ENCODE measurements at regions not wholly inside any gene's neighbourhood (a gene's known extent, or its start where the extent isn't known, plus 50 kb on each side); places are given as distances from the start of the nearest gene placed in this dataset.

GRCh38 chr7:113004726-113005454 lies 81.7 kb downstream of the GPR85 start:
- Histone ChIP-seq H3K36me3 (ENCODE audit: low read length) (no peaks in the 10 kb centered on the region), H3K4me2 (ENCODE audit: low read depth, low read length, poor library complexity, severe bottlenecking) (no peak overlapping the region), H3K9me3 (ENCODE audit: insufficient read depth, low read length) (no peaks in the 10 kb centered on the region), H3K27me3 (ENCODE audit: low read length) (no peaks in the 10 kb centered on the region), H3K9me2 (replicated peaks; ENCODE audit: insufficient read depth, low read length) (no peaks in the 10 kb centered on the region), H3K27ac (ENCODE audit: low read depth, low read length) (no peak overlapping the region), H2AFZ (ENCODE audit: low read depth, low read length, severe bottlenecking) (no peak overlapping the region), H4K20me1 (ENCODE audit: low read depth, low read length) (no peaks in the 10 kb centered on the region), H3F3A (ENCODE audit: insufficient read depth) (no peaks in the 10 kb centered on the region), H3K79me2 (ENCODE audit: insufficient read depth, low read length) (no peaks in the 10 kb centered on the region), H3K4me3 (ENCODE audit: insufficient read depth, low read length, poor library complexity, severe bottlenecking) (no peak overlapping the region), H3K9ac (ENCODE audit: low read length) (no peak overlapping the region)
- TF ChIP-seq, protein P1, sequence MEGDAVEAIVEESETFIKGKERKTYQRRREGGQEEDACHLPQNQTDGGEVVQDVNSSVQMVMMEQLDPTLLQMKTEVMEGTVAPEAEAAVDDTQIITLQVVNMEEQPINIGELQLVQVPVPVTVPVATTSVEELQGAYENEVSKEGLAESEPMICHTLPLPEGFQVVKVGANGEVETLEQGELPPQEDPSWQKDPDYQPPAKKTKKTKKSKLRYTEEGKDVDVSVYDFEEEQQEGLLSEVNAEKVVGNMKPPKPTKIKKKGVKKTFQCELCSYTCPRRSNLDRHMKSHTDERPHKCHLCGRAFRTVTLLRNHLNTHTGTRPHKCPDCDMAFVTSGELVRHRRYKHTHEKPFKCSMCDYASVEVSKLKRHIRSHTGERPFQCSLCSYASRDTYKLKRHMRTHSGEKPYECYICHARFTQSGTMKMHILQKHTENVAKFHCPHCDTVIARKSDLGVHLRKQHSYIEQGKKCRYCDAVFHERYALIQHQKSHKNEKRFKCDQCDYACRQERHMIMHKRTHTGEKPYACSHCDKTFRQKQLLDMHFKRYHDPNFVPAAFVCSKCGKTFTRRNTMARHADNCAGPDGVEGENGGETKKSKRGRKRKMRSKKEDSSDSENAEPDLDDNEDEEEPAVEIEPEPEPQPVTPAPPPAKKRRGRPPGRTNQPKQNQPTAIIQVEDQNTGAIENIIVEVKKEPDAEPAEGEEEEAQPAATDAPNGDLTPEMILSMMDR (IDR thresholded peaks at IDR 0.05; ENCODE audit: insufficient read depth, low read length, poor library complexity, severe bottlenecking), result no peak
- TF ChIP-seq EZH2phosphoT487 (conservative IDR thresholded peaks at IDR 0.05; ENCODE audit: low read length), result no peak

GRCh38 chr7:113000316-113001020 lies 86.2 kb downstream of the GPR85 start:
- Histone ChIP-seq H3K4me3 (ENCODE audit: insufficient read depth, low read length, poor library complexity, severe bottlenecking) (no peak overlapping the region), H3K79me2 (ENCODE audit: insufficient read depth, low read length) (no peaks in the 10 kb centered on the region), H3K27ac (ENCODE audit: low read depth, low read length) (no peak overlapping the region), H3K9ac (ENCODE audit: low read length) (no peak overlapping the region), H3K9me2 (replicated peaks; ENCODE audit: insufficient read depth, low read length) (no peaks in the 10 kb centered on the region), H4K20me1 (ENCODE audit: low read depth, low read length) (no peaks in the 10 kb centered on the region), H2AFZ (ENCODE audit: low read depth, low read length, severe bottlenecking) (no peak overlapping the region), H3K27me3 (ENCODE audit: low read length) (no peaks in the 10 kb centered on the region), H3K36me3 (ENCODE audit: low read length) (no peaks in the 10 kb centered on the region), H3K9me3 (ENCODE audit: insufficient read depth, low read length) (no peaks in the 10 kb centered on the region), H3K4me2 (ENCODE audit: low read depth, low read length, poor library complexity, severe bottlenecking) (no peak overlapping the region), H3F3A (ENCODE audit: insufficient read depth) (no peaks in the 10 kb centered on the region)
- no peak for TF ChIP-seq EZH2phosphoT487 (conservative IDR thresholded peaks at IDR 0.05; ENCODE audit: low read length)
- TF ChIP-seq, protein P1 (IDR thresholded peaks at IDR 0.05; ENCODE audit: insufficient read depth, low read length, poor library complexity, severe bottlenecking), result no peak

- no peak overlapping the region for H2AFZ ChIP-seq (ENCODE audit: low read depth, low read length, severe bottlenecking)
- no peak overlapping the region for H3K27ac ChIP-seq (ENCODE audit: low read depth, low read length)
Observed at GRCh38 chr7:112997831-112998230, 88.8 kb downstream of the GPR85 start.

More at GRCh38 chr7:112997831-112998230, 88.8 kb downstream of the GPR85 start:
- Histone ChIP-seq H3K27me3 (ENCODE audit: low read length) (no peaks in the 10 kb centered on the region), H4K20me1 (ENCODE audit: low read depth, low read length) (no peaks in the 10 kb centered on the region), H3K9me3 (ENCODE audit: insufficient read depth, low read length) (no peaks in the 10 kb centered on the region), H3F3A (ENCODE audit: insufficient read depth) (no peaks in the 10 kb centered on the region), H3K79me2 (ENCODE audit: insufficient read depth, low read length) (no peaks in the 10 kb centered on the region), H3K36me3 (ENCODE audit: low read length) (no peaks in the 10 kb centered on the region), H3K9ac (ENCODE audit: low read length) (no peak overlapping the region), H3K4me2 (ENCODE audit: low read depth, low read length, poor library complexity, severe bottlenecking) (no peak overlapping the region), H3K9me2 (replicated peaks; ENCODE audit: insufficient read depth, low read length) (no peaks in the 10 kb centered on the region), H3K4me3 (ENCODE audit: insufficient read depth, low read length, poor library complexity, severe bottlenecking) (no peak overlapping the region)
- TF ChIP-seq EZH2phosphoT487 (conservative IDR thresholded peaks at IDR 0.05; ENCODE audit: low read length), result no peak
- TF ChIP-seq, protein P1 (IDR thresholded peaks at IDR 0.05; ENCODE audit: insufficient read depth, low read length, poor library complexity, severe bottlenecking), result no peak

Measured in SU-DHL-6 (cell line).